ENCODE measurements at regions not wholly inside any gene's neighbourhood (a gene's known extent, or its start where the extent isn't known, plus 50 kb on each side); places are given as distances from the start of the nearest gene placed in this dataset.

GRCh38 chr5:133809801-133810200, 158.6 kb downstream of the C5orf15 start:
- no peaks in the 10 kb centered on the region for H3K36me3 ChIP-seq (ENCODE audit: insufficient read depth, low read length, poor library complexity, severe bottlenecking)
- DNase-seq (ENCODE audit: low spot score), result no peak
- BruUV-seq (replicated peaks), result no TSS peak
- no peak overlapping the region for H3K27ac ChIP-seq (ENCODE audit: low read depth, low read length, poor library complexity, severe bottlenecking)
- H3K27me3 ChIP-seq (replicated peaks; ENCODE audit: insufficient read depth, low read depth, low read length, poor library complexity), result peaks cover 4% of the 10 kb centered on the region
- intact Hi-C loops (cut with micrococcal nuclease; ENCODE audit: unreplicated experiment), result no loop called here
- CTCF ChIA-PET, result no interaction called here
- no peaks in the 10 kb centered on the region for H3K9me3 ChIP-seq (ENCODE audit: low read depth, low read length, poor library complexity, severe bottlenecking)
- TF ChIP-seq CTCF (conservative IDR thresholded peaks at IDR 0.05; ENCODE audit: low read depth, low read length) (no peak), EZH2 (IDR thresholded peaks at IDR 0.05; ENCODE audit: borderline replicate concordance, low read depth, low read length, poor library complexity, severe bottlenecking) (no peak)
- H3K4me3 ChIP-seq (ENCODE audit: low read depth, low read length, poor library complexity, severe bottlenecking), result no peak overlapping the region
- no peaks in the 10 kb centered on the region for H3K4me1 ChIP-seq (ENCODE audit: insufficient read depth, low read length, poor library complexity, severe bottlenecking)
- POLR2A ChIA-PET (ENCODE audit: low non-redundant PET), result no interaction called here

- Histone ChIP-seq H3K4me3 (ENCODE audit: low read depth, low read length, poor library complexity, severe bottlenecking) (no peak overlapping the region), H3K36me3 (ENCODE audit: insufficient read depth, low read length, poor library complexity, severe bottlenecking) (no peaks in the 10 kb centered on the region), H3K27me3 (replicated peaks; ENCODE audit: insufficient read depth, low read depth, low read length, poor library complexity) (no peaks in the 10 kb centered on the region), H3K9me3 (ENCODE audit: low read depth, low read length, poor library complexity, severe bottlenecking) (no peaks in the 10 kb centered on the region), H3K27ac (ENCODE audit: low read depth, low read length, poor library complexity, severe bottlenecking) (no peak overlapping the region), H3K4me1 (ENCODE audit: insufficient read depth, low read length, poor library complexity, severe bottlenecking) (no peaks in the 10 kb centered on the region)
- DNase-seq (ENCODE audit: low spot score), result no peak
- TF ChIP-seq CTCF (conservative IDR thresholded peaks at IDR 0.05; ENCODE audit: low read depth, low read length), result no peak
- TF ChIP-seq EZH2 (IDR thresholded peaks at IDR 0.05; ENCODE audit: borderline replicate concordance, low read depth, low read length, poor library complexity, severe bottlenecking), result no peak
- CTCF ChIA-PET, result no interaction called here
- intact Hi-C loops (cut with micrococcal nuclease; ENCODE audit: unreplicated experiment), result no loop called here
- BruUV-seq (replicated peaks), result no TSS peak
- POLR2A ChIA-PET (ENCODE audit: low non-redundant PET), result no interaction called here
Observed at GRCh38 chr5:133807348-133807747, 161.1 kb downstream of the C5orf15 start.

- CTCF ChIA-PET, result no interaction called here
- Histone ChIP-seq H3K36me3 (ENCODE audit: insufficient read depth, low read length, poor library complexity, severe bottlenecking) (no peaks in the 10 kb centered on the region), H3K9me3 (ENCODE audit: low read depth, low read length, poor library complexity, severe bottlenecking) (no peaks in the 10 kb centered on the region), H3K27ac (ENCODE audit: low read depth, low read length, poor library complexity, severe bottlenecking) (no peak overlapping the region), H3K4me1 (ENCODE audit: insufficient read depth, low read length, poor library complexity, severe bottlenecking) (no peaks in the 10 kb centered on the region), H3K4me3 (ENCODE audit: low read depth, low read length, poor library complexity, severe bottlenecking) (no peak overlapping the region), H3K27me3 (replicated peaks; ENCODE audit: insufficient read depth, low read depth, low read length, poor library complexity) (no peaks in the 10 kb centered on the region)
- TF ChIP-seq EZH2 (IDR thresholded peaks at IDR 0.05; ENCODE audit: borderline replicate concordance, low read depth, low read length, poor library complexity, severe bottlenecking), result no peak
- no peak for TF ChIP-seq CTCF (conservative IDR thresholded peaks at IDR 0.05; ENCODE audit: low read depth, low read length)
- DNase-seq (ENCODE audit: low spot score), result no peak
- intact Hi-C loops (cut with micrococcal nuclease; ENCODE audit: unreplicated experiment), result no loop called here
- BruUV-seq (replicated peaks), result no TSS peak
- POLR2A ChIA-PET (ENCODE audit: low non-redundant PET), result no interaction called here
Observed at GRCh38 chr5:133806847-133807246, 161.6 kb downstream of the C5orf15 start.
